ENCODE measurements at regions not wholly inside any gene's neighbourhood (a gene's known extent, or its start where the extent isn't known, plus 50 kb on each side); places are given as distances from the start of the nearest gene placed in this dataset.

DNA sequence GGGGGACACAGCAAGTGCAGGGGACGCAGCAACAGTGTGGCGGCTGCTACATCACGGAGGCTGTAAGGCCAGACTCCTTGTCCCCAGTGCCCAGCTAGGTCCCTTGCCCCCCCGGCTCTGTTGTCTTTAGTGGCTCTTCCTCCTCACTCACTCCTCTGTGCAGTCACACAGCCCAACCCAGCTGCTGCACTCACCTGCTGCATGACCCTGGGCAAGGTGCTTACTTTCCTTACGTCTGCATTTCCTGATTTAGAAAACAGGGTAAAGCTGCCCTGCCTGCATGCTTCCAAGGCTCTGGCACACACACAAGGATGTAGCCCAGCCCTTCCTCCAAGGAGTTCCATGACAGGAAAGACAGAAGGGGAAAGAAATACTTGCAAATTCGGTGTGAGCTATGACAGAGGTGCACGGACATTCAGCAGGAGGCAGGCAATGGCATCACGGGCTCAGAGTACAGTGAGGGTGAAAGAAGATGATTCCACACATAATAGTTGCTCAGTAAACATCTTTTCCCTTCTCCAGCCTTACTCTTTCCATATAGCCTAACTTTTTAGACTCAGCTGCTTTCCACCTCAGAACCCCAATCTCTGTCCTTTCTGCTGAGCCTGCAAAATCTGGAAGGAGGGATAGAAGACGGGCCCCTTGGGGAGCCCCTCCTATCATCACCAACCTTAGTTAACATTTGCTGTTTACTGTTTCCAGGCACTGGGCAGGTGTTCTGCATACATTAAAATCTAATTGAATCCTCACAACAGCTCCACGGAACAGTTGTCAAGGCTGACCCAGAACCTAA is 150.9 kb downstream of the MRM1 start:
- intact Hi-C loops (cut with micrococcal nuclease): no loop called here

DNA sequence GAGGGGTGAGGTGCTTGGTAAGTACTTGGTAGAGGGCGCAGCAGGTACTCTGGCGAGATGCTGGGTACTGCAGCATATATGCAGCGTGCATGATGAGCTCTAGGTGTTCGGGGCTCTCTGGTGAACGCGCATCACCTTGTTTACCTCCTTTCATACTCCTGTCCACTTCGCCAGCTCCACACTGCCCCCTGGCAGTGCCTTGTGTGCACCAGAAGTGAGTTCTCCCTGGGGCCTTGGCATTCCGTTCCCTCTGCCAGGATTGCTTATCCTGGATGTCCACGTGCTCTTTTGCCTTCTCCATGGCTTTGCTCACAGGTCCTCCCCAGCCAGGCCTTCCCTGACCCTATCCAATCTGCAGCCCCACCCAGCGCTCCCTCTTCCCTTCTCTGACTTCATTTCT is 154.2 kb downstream of the MRM1 start:
- intact Hi-C loops (cut with micrococcal nuclease): loop anchor here (1.0 kb wide), 2 partner anchors 49 to 126 kb away; no protein-coding TSS in a partner anchor

DNA sequence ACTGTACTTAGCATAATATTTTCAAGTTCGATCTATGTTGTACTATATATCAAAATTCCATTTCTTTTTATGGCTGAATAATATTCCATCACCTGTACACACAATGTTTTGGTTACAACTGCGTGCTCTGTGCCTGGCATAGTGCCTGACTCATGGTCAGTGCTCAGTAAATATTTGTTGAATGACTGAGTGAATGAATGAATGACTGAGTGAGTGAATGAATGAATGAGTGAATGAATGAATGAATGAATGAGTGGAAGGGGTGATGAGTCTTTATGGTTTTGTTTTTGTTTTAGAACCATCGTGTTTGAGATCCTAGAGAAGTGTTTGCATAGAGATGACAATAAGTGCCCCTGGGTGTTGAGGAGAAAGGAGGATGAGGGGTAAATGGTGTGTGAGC is 155.3 kb downstream of the MRM1 start:
- intact Hi-C loops (cut with micrococcal nuclease): no loop called here

DNA sequence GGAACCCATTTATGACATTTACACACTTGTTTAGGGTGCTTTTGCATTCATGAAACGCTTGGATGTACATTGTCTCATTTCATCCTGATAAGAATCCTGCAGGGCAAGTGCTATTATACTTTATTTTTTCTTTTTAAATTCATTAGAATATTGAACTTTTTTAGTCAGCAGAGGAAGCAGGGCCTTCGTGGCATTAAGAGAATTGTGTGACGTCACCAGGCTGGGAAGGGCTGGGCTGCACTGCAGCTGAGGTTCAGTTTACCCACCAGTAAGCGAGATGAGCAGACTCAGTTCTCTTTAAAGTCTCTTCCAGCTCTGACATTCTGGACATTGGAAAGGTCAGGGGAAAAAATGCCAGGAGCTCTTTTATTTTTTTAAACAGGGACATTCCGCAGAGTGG is 159.0 kb downstream of the MRM1 start:
- intact Hi-C loops (cut with micrococcal nuclease): no loop called here

DNA sequence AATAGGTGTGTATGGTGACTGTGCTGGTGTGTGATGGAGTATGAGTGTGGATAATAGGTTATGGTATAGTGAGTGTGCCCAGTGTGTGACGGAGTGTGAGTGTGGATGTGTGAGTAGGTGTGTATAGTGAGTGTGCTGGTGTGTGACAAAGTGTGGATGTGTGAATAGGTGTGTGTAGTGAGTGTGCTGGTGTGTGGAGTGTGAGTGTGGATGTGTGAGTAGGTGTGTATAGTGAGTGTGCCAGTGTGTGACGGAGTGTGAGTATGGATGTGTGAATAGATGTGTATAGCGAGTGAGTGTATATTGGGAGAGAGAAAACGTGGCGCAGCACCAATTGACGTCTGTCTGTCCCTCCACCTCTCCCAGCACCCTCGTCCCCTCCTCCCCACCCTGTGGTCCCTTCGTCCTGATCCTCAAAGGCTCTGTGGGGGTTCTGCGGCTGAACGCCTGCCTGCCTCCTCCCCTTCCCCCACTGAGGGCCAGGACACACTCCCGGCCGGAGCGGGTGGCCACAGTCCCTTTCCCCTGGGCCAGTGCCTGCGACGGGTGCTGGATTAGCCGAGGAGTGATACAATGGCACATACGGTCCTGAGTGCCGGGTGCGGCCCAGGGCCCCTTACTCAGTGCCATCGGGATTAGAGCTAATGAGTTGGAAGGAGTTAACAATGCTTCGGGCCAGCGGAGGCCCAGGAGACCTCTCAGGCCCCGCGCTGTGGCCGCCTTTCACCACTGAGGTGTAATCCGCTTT is 160.0 kb downstream of the MRM1 start:
- intact Hi-C loops (cut with micrococcal nuclease): no loop called here

DNA sequence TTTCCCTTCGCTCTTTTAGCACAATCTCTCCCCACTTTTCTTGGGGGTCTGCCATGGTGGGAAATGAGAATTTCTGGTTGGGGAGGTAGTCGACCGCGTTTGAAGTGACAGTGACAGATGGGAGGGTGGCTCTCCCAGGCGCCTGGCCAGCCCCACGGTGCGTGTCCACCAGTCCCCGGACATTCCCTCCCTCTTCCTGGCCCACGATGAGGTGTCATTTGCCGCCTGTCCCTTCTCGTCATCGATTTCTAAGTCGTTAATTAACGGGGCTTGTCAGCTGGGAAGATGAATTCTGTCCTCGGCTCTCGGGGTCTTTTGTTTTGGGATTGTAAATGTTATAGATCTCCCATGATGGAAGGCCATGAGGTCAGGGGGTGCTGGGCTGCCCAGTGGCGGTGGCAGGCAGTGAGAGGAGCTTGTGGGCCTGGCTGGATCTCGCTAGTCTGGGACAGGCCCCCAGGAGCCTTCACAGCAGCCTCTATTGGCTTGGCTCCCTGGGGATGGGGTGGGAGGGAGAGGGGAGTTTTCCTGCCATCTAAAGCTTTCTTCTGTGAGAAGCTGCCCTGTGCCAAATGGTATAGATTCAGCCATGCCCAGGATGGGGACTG is 164.2 kb downstream of the MRM1 start:
- intact Hi-C loops (cut with micrococcal nuclease): no loop called here

DNA sequence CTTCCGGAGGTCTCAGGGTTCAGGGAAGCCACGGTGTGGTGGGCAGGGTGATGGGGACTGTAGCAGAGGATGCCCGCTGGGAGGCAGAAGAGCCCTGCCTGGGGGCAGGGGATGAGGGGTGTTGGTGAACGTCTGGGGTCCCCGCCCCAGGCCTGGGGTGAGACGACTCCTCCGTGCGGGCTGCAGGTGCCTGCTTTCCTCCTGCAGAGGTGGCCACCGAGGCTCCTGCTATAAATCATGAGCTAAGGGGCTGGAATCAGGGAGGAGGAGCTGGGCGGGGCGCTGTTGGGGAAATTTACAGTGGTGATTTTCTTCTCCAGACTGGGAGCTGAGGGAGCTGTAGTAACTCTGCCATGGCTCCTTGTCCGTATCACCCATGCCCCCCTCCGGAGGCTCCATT is 167.0 kb downstream of the MRM1 start:
- intact Hi-C loops (cut with micrococcal nuclease): no loop called here

DNA sequence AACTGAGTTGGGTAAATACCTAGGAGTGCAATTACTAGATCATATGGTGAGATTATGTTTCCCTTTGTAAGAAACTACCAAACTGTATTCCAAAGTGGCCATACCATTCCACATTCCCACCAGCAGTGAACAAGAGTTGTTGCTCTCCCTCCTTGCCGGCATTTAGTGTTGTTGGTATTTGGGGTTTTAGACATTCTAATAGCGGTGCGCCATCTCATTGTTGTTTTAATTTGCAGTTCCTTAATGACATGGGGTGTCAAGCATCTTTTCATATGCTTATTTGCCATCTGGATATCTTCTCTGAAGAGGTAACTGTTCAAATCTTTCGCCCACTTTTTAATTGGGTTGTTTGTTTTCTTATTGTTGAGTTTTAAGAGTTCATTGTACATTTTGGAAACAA is 164.2 kb upstream of the LHX1 start:
- intact Hi-C loops (cut with micrococcal nuclease): no loop called here

DNA sequence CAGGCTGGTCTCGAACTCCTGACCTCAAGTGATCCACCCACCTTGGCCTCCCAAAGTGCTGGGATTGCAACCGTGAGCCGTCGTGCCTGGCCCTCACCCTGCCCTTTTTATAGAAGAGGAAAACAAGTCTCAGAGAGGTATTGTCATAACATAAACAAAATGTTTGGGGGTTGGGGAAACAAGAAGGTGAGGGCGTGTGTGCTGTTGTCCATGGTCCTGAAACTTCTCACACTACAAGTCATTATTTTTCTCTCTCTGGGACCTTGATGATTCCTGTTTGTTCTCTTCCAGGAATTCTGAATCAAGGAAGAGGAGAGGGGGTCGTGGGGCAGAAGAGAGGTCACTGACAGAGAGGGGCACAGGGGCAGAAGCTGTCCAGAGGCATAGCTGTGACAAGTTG is 160.2 kb upstream of the LHX1 start:
- intact Hi-C loops (cut with micrococcal nuclease): no loop called here

DNA sequence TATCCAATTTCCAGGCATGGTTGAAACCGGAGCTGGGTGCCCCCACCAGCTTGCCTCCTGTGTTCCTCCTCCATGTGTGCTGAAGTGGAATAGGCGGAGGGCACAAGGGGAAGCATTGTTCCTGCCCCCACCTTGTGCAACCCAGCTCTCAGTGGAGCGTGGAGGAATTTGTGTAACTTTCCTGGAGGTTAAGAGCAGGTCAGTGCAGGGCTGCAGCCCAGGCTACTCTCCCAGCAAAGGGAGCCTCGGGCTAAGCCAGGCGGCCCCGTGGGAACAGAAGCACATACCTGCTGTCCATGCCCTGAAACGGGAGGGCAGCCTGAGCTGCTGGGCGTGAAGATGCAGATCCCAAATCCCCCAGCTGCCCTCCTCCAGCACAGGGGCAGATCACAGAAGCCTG is 158.8 kb upstream of the LHX1 start:
- intact Hi-C loops (cut with micrococcal nuclease): no loop called here

DNA sequence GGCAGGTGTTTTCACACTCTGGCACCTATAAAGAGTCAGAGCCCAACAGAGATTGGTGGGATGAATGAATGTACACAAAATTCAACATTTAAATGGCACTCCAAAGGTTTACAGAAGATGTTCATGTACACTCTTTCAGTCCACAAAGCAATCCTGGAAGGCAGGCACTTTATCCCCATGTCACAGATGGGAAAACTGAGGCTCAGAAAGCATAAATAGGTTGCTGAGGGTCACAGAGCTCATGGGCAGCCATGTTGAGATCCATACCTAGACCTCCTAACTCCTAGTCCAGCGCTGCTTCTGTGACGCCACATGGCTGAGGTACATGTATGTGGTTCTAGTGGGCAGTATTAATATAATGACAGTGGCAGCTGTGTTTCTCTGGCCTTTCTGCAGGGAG is 157.7 kb upstream of the LHX1 start:
- intact Hi-C loops (cut with micrococcal nuclease): no loop called here

DNA sequence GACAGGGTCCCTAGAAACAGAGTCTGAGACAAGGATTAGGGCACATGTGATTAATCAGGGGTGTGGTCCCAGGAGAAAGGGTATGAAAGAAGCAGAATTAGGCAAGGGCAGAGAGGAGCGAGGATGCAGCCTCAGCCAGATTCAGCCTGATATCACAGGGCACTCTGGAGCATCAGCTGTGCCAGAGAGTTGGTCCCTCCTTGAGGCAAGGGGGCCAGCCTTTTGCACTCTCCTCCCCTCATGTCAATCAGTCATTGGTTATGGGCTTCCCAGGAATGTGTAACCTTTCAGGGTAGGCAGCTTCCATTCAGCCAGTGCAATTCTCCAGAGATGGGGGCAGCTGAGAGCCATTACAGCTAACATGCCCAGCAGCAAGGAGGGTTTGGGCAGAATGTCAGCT is 152.6 kb upstream of the LHX1 start:
- intact Hi-C loops (cut with micrococcal nuclease): no loop called here

DNA sequence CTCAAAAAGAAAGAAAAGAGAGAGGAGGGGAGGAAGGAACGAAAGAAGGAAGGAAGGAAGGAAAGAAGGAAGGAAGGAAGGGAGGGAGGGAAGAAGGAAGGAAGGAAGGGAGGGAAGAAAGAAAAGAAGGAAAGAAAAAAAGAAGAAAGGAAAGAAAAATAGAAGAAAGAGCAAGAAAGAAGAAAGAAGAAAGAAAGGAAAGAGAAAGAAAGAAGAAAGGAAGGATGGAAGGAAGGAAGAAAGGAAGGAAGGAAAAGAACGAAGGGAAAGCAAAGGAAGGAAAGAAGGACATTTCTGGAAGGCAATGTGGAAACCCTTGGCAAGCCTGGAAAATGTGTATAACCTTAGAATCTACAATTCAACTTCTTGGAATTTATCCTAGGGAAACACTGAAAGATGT is 150.4 kb upstream of the LHX1 start:
- intact Hi-C loops (cut with micrococcal nuclease): no loop called here

DNA sequence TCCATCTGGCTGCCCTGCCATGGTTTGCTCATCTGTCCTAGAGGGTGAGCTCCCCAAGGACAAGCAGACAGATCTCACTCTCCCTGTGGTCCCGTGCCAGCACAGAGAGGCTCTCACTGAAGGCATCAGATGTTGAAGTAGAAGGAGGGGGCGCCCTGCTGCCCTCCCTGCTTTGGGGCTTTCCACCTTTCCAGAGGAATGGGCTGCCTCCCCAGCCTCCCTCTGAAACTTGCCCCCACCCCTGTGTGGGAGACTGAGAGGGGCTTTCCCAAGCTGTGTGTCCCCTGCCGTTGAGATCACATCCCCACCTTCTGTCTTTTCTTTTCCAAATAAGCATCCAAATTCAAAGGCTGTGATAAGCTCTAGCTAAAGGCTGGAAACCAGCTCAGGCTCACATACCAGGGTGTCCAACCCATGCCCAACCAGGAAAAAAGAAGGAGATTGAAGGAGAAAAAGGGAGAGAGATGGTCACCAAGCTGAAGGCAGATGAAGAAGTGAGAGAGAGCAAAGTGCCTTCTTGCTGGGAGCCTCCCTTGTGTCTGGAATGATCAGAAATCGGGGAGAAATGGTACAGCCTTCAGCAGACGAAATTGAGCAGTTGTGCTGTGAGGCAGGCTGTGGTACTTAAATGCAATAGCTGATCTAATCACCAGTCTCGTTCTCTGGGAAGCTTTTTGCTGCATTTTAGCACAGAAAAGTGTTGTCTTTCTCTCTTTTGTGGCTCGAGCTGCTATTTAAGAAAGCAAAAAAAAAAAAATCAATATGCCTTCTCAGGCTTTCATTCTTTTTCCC is 145.9 kb upstream of the LHX1 start:
- intact Hi-C loops (cut with micrococcal nuclease): no loop called here

DNA sequence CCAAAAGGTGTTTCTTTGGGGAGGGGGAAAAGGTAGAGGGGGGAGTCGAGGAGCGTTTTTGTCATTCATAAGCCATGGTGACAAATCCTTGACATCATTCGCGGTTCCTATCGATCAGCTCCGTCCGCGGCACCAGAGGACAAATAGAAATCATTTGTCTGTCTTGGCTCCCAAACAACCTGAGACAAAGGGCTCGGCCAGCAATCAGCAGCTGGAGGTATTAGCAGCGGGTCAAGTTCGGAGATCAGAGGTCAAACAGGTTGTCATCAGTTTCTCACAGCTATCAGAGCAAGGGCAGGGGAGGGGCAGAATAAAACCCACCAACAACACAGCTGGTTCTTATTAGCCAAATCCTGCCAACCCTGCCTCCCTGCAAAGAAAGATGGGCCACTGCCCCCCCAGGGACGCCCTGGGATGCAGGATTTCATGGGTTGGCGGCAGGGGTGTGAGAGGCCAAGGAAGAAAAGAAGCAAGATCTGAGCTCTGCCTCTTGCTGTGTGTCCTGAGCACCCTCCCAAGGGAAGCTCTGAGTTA is 145.3 kb upstream of the LHX1 start:
- intact Hi-C loops (cut with micrococcal nuclease): no loop called here

DNA sequence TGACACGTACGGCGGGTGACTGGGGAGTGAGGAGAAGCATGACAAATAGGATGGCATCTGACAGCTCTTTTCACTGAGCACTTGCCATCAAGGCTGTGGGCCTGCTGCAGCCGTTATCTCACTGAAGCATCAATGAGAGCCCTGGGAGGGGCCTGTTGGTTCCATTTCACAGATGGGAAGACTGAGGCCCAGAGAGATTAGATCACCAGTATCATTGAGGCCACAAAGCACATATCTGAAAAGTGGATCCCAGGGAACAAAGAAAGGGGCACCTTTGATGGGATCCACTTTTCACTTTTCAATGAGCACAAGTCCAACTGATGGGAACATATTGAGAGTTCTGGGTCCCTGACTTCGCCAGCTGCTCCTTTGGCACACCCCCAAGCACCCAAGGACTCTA is 144.4 kb upstream of the LHX1 start:
- intact Hi-C loops (cut with micrococcal nuclease): no loop called here

DNA sequence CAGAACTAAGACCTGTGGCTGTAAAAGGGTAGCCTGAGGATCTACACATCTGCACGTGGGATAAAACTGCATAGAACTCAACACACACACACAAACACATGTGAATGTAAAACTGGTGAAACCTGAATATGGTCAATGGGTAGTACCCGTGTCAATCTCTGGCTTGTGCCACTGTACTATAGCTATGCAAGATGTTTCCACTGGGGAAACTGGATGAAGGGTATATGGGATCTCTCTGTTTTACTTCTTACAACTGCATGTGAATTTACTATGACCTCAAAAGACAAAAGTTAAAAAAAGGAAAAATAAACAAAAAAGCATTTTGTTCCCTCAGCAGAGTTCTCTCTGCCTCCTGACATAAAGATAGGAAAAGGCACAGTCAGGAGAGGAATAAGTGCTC is 143.3 kb upstream of the LHX1 start:
- intact Hi-C loops (cut with micrococcal nuclease): no loop called here

DNA sequence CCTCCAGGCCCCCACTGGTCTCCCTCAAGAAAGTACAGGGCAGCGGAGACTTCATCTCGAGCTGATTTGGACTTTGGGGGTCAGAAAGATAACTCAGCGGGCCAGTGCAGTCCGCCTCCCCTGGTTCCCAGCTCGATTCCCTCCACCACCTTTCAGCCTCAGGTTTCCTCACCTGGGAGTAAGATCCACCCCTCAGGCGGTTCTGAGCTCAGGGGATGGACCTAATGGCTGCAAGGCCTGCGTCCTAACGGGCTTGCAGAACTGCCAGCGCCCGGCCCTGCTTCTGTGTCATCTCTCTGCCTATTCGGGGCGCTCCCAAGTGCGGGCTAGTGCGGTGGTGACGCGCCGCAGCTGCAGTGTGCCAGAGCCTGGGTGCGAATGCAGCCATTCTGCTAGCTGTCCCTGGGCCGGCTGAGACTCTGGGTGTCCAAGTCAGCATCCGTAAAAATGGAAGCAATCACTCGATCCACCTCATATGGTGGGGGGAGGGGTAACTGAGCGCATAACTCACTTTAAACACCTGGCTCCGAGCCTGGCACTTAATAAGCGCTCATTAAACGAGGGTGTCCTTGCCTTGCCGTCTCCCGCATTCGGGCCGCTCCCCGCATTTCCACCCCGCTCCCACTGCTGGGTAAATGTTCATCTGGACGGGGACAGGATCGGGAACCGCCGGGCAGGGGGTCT is 129.6 kb upstream of the LHX1 start:
- intact Hi-C loops (cut with micrococcal nuclease): no loop called here

DNA sequence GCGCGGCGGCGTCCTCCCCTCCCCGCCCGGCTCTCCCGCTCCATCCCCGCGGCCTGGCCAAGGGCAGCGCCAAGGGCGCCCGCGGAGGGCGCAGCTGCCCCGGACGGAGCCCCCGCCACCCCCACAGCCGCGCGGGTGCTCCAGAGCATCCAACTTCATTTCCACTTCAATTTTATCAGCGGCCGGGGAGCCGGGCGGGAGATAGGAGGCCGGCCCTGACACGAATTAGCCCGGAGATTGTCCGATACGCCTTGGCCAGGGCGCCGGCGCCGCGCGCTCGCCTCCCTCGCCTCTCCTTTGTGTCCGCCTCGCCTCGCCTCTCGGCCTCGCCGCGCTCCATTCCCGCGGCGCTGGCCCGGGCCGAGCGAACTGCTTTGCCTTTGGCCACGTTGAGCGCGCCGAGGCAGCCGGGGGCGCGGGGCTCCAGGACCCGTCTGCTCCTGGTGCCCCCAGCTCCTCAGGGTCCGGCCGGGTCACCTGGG is 129.1 kb upstream of the LHX1 start:
- intact Hi-C loops (cut with micrococcal nuclease): no loop called here

DNA sequence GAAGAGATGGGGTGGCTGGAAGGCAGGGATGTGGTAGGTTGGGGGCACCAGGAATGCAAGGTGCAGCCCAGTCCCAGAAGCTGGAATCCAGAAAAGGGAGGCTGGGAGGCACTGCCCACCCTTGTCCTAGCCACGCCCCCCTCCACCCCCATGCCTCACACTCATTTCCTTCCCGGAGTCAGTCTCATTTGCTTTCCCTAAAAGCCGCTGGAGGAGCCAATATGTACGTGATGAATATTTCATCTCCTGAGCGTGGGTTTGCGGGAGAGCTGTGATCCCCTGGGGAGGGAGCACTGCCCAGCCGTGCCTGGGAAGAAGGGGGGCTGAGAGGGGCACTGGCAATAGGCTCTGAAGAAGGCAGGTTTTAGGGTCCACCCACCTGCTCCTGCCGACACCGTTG is 124.5 kb upstream of the LHX1 start:
- intact Hi-C loops (cut with micrococcal nuclease): no loop called here

DNA sequence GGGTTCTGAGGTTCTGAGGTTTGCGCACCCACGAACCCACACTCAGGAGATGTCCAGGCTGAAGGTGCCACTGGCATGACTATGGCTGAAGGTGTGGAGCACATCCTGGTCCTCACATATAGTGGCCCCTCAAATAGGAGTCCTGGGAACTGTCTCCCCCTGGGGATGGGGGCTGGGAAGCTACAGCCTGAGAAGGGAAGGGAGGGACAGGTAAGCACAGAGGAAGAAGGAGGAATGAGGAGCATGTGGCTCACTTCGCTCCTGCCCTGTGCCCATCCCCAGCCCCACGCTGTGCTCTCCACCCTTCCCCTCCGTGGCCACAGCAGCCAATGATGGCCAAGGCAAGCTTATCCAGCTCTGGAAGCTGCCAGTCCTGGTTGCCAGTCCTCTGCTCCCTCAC is 123.9 kb upstream of the LHX1 start:
- intact Hi-C loops (cut with micrococcal nuclease): no loop called here

All from T-helper 1 cell treated with Interleukin-12 subunit alpha and Interleukin-12 subunit beta and Interleukin-4 antibody, amounts not matched to agents 30 ng/mL and 1 ng/mL, for 36 hours (primary cell).